Pons (tissue), 1 donor: ENCODE measurements at regions not wholly inside any gene's neighbourhood (a gene's known extent, or its start where the extent isn't known, plus 50 kb on each side); places are given as distances from the start of the nearest gene placed in this dataset.

ENCODE experiments used
- DNase-seq: peaks from one replicate; pipeline ENCODE4 v3.0.0-alpha.2; 2016; ENCODE audit warnings: low spot score

- no peak for DNase-seq
Measured at GRCh38 chr5:74123929-74124328, 497.9 kb downstream of the ARHGEF28 start.

- DNase-seq, result no peak
Measured at GRCh38 chr5:74122979-74123590, 497.1 kb downstream of the ARHGEF28 start.

GRCh38 chr5:74122175-74122574 is 496.2 kb downstream of the ARHGEF28 start:
- DNase-seq, result no peak

GRCh38 chr5:74120585-74120984 is 494.6 kb downstream of the ARHGEF28 start:
- no peak for DNase-seq

GRCh38 chr5:74118071-74118470 is 492.1 kb downstream of the ARHGEF28 start:
- no peak for DNase-seq

- DNase-seq, result no peak
Measured at GRCh38 chr5:74116984-74117383, 491.0 kb downstream of the ARHGEF28 start.

- no peak for DNase-seq
Measured at GRCh38 chr5:74116266-74116665, 490.3 kb downstream of the ARHGEF28 start.

- DNase-seq, result no peak
Measured at GRCh38 chr5:74113927-74114326, 487.9 kb downstream of the ARHGEF28 start.

GRCh38 chr5:74113196-74113540 is 487.2 kb downstream of the ARHGEF28 start:
- DNase-seq, result no peak

GRCh38 chr5:74112372-74113195 is 486.6 kb downstream of the ARHGEF28 start:
- no peak for DNase-seq

GRCh38 chr5:74111764-74112163 is 485.8 kb downstream of the ARHGEF28 start:
- no peak for DNase-seq

GRCh38 chr5:74109344-74109743 is 483.3 kb downstream of the ARHGEF28 start:
- no peak for DNase-seq

DNA sequence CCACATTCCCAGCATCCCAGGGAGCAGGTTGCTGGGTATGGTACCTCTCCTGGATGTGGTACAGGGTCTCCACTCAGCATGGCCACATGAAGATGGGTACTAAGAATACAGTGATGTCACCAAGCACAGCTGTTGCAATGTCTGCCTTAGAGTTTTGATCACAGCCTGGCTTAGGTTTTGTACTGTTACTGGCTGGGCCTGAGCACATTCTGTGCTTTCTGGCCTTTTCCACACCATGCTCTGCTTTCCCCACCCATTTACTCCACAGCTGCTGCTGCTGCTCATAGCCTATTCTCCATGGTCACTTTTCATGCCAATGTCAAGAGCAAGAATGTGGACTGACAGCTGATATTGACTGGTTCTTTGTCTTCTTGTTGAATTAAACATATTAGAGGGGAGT is 481.9 kb downstream of the ARHGEF28 start:
- no peak for DNase-seq

DNA sequence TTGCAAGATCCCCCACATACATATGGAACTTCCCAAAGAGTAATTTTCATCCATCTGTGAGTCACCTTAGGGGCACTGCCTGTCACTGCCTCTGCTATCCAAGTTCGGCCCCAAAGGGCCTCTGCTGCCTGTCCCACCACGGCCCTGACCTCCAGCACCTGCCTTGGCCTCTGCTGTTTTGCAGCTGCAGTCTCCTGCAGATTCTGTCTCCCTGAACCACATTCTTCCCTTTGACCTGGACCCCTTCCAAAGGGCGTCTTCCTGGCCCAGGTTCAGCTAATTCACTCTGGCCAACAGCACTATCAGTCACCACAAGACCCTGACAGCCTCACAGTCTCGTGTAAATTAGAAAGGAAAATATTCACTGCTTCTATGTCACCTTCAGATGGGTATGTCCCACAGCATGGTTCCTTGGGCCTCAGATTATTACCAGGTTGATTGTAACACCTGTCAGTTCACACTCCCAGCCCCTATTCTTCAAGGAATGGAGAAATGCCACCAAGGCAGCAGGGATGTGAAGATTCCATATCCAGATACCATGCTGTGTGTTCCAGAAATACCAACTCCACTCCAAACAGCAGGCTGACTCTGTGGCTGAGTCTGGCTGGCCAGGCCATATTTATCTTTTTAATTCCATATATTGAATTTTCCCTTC is 479.3 kb downstream of the ARHGEF28 start:
- DNase-seq, result no peak

GRCh38 chr5:74103131-74104023 is 477.4 kb downstream of the ARHGEF28 start:
- no peak for DNase-seq

DNA sequence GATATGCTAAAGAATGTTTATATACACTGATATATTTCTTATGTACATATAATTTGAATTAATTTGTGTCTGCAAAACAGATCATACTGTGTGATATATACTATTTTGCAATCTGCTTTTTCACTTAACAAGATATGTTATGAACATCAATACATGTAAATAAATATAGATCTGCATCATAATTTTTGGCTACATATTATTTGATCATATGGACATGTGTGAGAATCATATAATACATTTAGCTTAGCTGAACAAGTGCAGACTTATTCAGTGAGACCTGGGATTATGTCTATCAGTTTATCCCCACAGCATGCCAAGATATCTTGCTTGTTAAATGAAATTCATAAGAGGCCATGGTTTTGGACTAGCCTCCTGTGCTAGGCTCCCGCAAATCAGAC is 474.3 kb downstream of the ARHGEF28 start:
- no peak for DNase-seq

GRCh38 chr5:74099538-74100267 is 473.7 kb downstream of the ARHGEF28 start:
- DNase-seq, result no peak

DNA sequence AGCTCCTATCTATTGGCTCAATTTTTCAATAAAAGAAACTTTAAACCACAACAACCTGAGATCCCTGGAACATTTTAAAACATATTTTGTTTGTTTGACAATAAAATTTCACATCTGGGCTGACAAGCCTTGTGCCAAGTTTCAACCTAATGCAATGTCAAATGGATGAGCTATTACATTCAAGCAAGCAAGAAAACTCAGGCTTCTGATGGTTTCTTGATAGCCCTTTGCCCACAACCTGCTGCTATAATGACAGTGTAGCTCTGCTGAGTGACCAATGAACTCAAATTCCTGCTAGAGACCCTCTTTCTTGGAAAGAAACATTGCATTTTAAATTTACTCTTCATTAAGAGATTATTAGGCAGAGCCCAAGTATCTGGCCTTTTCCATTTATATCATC is 472.9 kb downstream of the ARHGEF28 start:
- DNase-seq, result no peak

DNA sequence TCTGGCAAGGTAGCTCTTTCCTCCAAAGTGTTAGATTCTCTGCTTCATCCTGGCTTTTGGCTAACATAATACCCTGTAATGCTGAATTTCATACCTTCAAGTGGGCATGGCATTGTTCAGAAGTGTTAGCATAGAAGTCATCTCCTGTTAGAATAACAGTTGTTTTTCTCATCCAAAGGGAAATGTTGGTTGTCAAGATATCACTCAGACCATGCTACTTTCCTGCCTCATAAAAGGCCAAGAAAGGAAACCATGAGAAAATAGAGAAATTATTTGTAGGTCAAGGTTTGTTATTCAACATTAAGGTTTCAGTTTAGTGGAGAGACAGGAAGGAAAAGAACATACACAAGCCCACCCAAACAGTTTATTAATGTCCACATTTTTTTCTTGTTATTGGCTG is 472.5 kb downstream of the ARHGEF28 start:
- no peak for DNase-seq

- no peak for DNase-seq
Measured at GRCh38 chr5:74096325-74096724, 470.3 kb downstream of the ARHGEF28 start.

GRCh38 chr5:74095871-74096270 is 469.9 kb downstream of the ARHGEF28 start:
- DNase-seq, result no peak

DNA sequence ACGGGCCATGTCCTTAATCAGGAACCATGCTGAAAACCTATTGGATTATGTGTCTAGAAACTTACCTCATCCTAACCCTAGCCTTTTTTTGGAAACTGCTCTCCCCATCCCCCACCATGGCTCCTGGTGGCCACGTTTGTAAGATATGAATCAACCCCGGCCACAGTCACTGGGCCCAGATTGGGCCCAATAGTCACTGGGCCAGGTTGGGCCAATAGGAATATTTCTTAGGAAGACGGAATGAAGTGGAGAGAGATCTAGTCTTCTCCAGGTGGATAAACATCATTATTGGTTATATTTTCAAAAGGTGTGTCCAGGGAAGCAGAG is 468.7 kb downstream of the ARHGEF28 start:
- DNase-seq, result no peak
